UCSD-AML1 (cell line): ENCODE measurements at regions not wholly inside any gene's neighbourhood (a gene's known extent, or its start where the extent isn't known, plus 50 kb on each side); places are given as distances from the start of the nearest gene placed in this dataset.
A peak's percentile ranks its signal among the peaks of the same experiment; 100 is the strongest.
"Not testable (repeated sequence)": the region's sequence is repeated elsewhere in the genome, so short reads cannot be mapped to it uniquely, and the experiment has no call there.

Source experiments
- DNase-seq: peaks from one replicate; lab custom pipeline; 2025; ENCODE audit not compliant: unreplicated experiment; lab: John Stamatoyannopoulos, UW

- peak; percentile 7 for DNase-seq
Measured at GRCh38 chr13:80180740-80181355, 160.1 kb downstream of the SPRY2 start.

GRCh38 chr13:80177327-80177726, 163.6 kb downstream of the SPRY2 start:
- DNase-seq: no peak

- DNase-seq: no peak
Measured at GRCh38 chr13:80173224-80173623, 167.7 kb downstream of the SPRY2 start.

GRCh38 chr13:80171096-80171495, 169.8 kb downstream of the SPRY2 start:
- no peak for DNase-seq

- DNase-seq: peak; percentile 19
Measured at GRCh38 chr13:80168089-80168850, 172.7 kb downstream of the SPRY2 start.

- DNase-seq: no peak
Measured at GRCh38 chr13:80166352-80166751, 174.6 kb downstream of the SPRY2 start.

GRCh38 chr13:80164462-80164861, 176.5 kb downstream of the SPRY2 start:
- no peak for DNase-seq

GRCh38 chr13:80161896-80162295, 179.0 kb downstream of the SPRY2 start:
- DNase-seq: no peak

GRCh38 chr13:80161219-80161618, 179.7 kb downstream of the SPRY2 start:
- no peak for DNase-seq

- DNase-seq: no peak
Measured at GRCh38 chr13:80160110-80160509, 180.8 kb downstream of the SPRY2 start.

GRCh38 chr13:80157261-80157932, 183.5 kb downstream of the SPRY2 start:
- DNase-seq: no peak

- DNase-seq: not testable (repeated sequence)
Measured at GRCh38 chr13:80152142-80152541, 188.8 kb downstream of the SPRY2 start.

- DNase-seq: no peak
Measured at GRCh38 chr13:80151016-80151415, 189.9 kb downstream of the SPRY2 start.

GRCh38 chr13:80149736-80150135, 191.2 kb downstream of the SPRY2 start:
- DNase-seq: no peak

- no peak for DNase-seq
Measured at GRCh38 chr13:80145171-80145690, 195.7 kb downstream of the SPRY2 start.

GRCh38 chr13:80144493-80144892, 196.4 kb downstream of the SPRY2 start:
- DNase-seq: no peak

- DNase-seq: peak; percentile 13
Measured at GRCh38 chr13:80141123-80141849, 199.6 kb downstream of the SPRY2 start.

GRCh38 chr13:80140685-80141084, 200.2 kb downstream of the SPRY2 start:
- no peak for DNase-seq

GRCh38 chr13:80139196-80139595, 201.7 kb downstream of the SPRY2 start:
- DNase-seq: no peak

GRCh38 chr13:80137994-80138393, 202.9 kb downstream of the SPRY2 start:
- DNase-seq: no peak

- DNase-seq: no peak
Measured at GRCh38 chr13:80134346-80134745, 206.6 kb downstream of the SPRY2 start.
